C4-2B (cell line): ENCODE measurements at regions not wholly inside any gene's neighbourhood (a gene's known extent, or its start where the extent isn't known, plus 50 kb on each side); places are given as distances from the start of the nearest gene placed in this dataset.

Source experiments
- ZFX ChIP-seq: fragments of 450-650 bp; IDR thresholded peaks from 2 replicates; pipeline ENCODE4 v1.6.1; 2017
- TF ChIP-seq, protein P1 (sequence below): fragments of 450-650 bp; conservative IDR thresholded peaks from 2 replicates; pipeline ENCODE4 v1.5.1; 2017; ENCODE audit warnings: mild to moderate bottlenecking

DNA sequence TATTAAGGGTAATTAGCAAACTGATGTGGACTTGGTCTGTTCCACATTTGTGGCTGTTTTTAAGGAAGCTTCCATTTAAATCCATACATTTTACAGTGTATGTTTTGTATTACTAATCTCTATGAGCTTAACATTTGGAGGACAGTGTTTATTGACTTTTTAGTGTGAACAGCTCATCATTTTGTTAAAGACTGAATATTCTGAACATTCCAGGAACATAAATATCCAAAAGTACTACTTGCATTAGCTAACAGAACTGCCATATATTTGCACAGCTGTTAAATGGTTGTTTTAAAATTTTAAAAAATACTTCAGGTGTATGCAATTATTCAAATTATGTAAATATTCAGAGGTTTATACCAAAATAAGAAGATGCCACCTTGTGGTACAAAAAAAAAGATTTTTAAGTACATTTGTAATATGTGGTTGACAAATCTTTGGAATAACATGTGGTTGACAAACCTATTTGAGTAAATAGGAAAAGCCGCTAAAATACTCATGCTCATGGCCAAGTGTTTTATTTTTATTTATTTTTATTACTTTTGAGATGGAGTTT lies 439.7 kb upstream of the FANCL start:
- TF ChIP-seq, protein P1, sequence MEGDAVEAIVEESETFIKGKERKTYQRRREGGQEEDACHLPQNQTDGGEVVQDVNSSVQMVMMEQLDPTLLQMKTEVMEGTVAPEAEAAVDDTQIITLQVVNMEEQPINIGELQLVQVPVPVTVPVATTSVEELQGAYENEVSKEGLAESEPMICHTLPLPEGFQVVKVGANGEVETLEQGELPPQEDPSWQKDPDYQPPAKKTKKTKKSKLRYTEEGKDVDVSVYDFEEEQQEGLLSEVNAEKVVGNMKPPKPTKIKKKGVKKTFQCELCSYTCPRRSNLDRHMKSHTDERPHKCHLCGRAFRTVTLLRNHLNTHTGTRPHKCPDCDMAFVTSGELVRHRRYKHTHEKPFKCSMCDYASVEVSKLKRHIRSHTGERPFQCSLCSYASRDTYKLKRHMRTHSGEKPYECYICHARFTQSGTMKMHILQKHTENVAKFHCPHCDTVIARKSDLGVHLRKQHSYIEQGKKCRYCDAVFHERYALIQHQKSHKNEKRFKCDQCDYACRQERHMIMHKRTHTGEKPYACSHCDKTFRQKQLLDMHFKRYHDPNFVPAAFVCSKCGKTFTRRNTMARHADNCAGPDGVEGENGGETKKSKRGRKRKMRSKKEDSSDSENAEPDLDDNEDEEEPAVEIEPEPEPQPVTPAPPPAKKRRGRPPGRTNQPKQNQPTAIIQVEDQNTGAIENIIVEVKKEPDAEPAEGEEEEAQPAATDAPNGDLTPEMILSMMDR, result peak; percentile 17; the same call in 1 of the 2 replicates
- no peak for TF ChIP-seq ZFX
